T follicular helper cell (primary cell): ENCODE measurements at regions not wholly inside any gene's neighbourhood (a gene's known extent, or its start where the extent isn't known, plus 50 kb on each side); places are given as distances from the start of the nearest gene placed in this dataset.

Experiments
- DNase-seq: peaks from one replicate; pipeline ENCODE4 v3.0.0-alpha.2; 2020; ENCODE audit warnings: low read depth

GRCh38 chr9:118515947-118516346 is 811.7 kb downstream of the TLR4 start:
- no peak for DNase-seq

GRCh38 chr9:118521261-118521660 is 817.1 kb downstream of the TLR4 start:
- no peak for DNase-seq

- no peak for DNase-seq
Observed at GRCh38 chr9:118522093-118523028, 818.2 kb downstream of the TLR4 start.

GRCh38 chr9:118527261-118527660 is 823.1 kb downstream of the TLR4 start:
- no peak for DNase-seq

- DNase-seq = no peak
Observed at GRCh38 chr9:118529210-118529609, 825.0 kb downstream of the TLR4 start.

- DNase-seq = no peak
Observed at GRCh38 chr9:118529624-118530214, 825.5 kb downstream of the TLR4 start.

GRCh38 chr9:118532592-118532991 is 828.4 kb downstream of the TLR4 start:
- no peak for DNase-seq

- no peak for DNase-seq
Observed at GRCh38 chr9:118533101-118533500, 828.9 kb downstream of the TLR4 start.

- no peak for DNase-seq
Observed at GRCh38 chr9:118533850-118534249, 829.6 kb downstream of the TLR4 start.

GRCh38 chr9:118536153-118536552 is 832.0 kb downstream of the TLR4 start:
- DNase-seq = no peak

- no peak for DNase-seq
Observed at GRCh38 chr9:118538959-118539358, 830.3 kb downstream of the BRINP1 start.

GRCh38 chr9:118553465-118553864 is 815.8 kb downstream of the BRINP1 start:
- no peak for DNase-seq

GRCh38 chr9:118554987-118555386 is 814.2 kb downstream of the BRINP1 start:
- no peak for DNase-seq

- no peak for DNase-seq
Observed at GRCh38 chr9:118558026-118558425, 811.2 kb downstream of the BRINP1 start.

GRCh38 chr9:118558891-118559290 is 810.3 kb downstream of the BRINP1 start:
- DNase-seq = no peak

- DNase-seq = no peak
Observed at GRCh38 chr9:118561051-118561450, 808.2 kb downstream of the BRINP1 start.

- DNase-seq = no peak
Observed at GRCh38 chr9:118563677-118564076, 805.6 kb downstream of the BRINP1 start.

- DNase-seq = no peak
Observed at GRCh38 chr9:118567861-118568260, 801.4 kb downstream of the BRINP1 start.

- no peak for DNase-seq
Observed at GRCh38 chr9:118568704-118569103, 800.5 kb downstream of the BRINP1 start.

GRCh38 chr9:118569148-118569547 is 800.1 kb downstream of the BRINP1 start:
- DNase-seq = no peak

- DNase-seq = no peak
Observed at GRCh38 chr9:118570066-118570465, 799.2 kb downstream of the BRINP1 start.

GRCh38 chr9:118575341-118576070 is 793.7 kb downstream of the BRINP1 start:
- no peak for DNase-seq

GRCh38 chr9:118577121-118577520 is 792.1 kb downstream of the BRINP1 start:
- DNase-seq = no peak
